ENCODE measurements at regions not wholly inside any gene's neighbourhood (a gene's known extent, or its start where the extent isn't known, plus 50 kb on each side); places are given as distances from the start of the nearest gene placed in this dataset.

DNA sequence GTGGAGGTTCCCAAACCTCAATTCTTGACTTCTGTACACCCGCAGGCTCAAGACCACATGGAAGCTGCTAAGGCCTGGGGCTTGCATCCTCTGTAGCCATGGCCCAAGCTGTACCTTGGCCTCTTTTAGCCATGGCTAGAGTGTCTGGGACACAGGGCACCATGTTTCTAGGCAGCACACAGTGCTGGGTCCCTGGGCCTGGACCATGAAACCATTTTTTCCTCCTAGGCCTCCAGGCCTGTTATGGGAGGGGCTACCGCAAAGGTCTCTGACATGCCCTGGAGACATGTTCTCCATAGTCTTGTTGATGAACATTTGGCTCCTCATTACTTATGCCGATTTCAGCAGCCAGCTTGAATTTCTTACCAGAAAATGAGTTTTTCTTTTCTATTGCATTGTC lies 701.4 kb downstream of the FGF9 start:
- DNase-seq: no peak

DNA sequence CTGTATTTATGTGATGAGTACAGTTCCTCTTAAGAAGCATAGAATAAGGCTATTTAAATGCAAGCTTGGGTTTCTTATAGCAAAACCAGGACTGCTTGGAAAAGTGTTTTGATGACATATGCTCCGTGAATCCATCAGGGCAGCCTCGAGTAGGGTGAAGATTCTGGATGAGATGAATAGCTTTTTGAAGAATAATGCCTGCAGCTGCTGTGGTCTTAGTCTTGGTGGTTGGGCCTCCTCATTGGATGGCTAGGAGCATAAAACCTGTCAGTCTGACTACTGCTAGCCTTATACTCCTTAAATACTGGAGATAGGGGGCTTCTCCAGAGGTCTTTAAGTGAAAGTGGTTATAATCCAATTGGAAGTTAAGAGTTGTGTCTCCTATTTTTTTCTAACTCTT lies 704.3 kb downstream of the FGF9 start:
- no peak for DNase-seq

DNA sequence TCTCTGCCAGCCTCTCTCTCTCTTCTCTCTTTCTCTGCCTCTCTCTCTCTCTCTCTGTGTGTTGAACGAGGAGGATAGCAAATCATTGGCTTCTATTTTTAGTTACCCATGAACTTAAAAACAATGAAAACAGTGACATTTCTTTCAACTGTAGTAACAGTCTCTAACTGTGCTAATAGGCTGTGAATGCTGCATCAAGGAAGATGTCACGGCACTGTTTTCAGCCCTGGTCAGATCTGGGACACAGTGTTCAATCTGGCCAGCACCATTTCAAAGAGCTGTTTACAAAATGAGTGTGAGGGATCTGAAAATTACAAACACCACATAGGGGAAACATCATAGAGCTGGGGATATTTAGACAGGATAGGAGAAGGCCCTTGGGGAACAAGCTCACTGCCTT lies 717.0 kb downstream of the FGF9 start:
- DNase-seq: no peak

DNA sequence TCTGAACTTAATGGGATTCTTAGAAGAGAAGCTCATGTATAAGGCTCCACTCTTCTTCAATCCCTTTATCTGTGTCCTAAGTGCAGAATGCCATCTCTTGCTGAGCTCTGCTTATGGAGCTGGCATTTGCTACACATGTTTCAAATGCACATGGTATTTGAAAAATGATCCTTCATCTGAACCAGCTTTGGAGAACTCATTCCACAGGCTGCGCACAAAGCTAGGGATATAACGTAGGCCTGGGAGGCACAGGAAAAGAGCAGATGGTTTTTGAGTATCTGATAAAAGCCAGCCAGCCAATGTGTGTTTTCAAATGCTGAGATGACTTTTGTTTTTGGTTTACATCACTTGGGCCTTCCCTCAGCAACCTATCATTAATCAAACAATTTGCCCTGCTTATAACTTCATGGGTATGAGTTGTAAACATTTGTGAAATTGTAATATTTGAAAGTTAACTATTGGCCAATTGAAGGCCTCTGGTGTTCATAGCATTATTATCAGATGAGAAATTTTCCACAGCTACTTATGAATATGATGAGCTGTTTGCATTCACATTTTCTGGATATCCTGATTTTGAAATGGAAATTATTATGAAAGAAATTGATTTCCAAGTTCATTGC lies 729.0 kb downstream of the FGF9 start:
- DNase-seq: no peak

DNA sequence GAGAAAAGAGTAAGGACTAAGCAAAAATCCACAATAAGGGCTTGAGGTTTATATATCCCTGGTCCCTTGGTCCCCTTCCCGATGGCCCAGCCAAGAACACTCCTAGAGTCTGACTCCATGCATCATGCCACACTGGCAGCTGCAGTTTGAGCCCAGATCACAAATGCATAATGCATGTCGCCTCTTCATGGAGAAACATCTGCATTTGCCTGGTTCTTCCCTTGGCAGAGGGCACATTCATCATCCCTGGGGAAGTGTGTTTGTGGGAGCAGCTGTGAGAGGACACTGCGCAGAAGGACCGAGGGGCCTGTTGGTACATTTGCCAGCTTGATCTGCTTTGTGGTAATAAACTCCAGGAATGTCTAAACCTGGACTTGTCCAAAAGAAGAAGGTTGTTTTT lies 731.8 kb downstream of the FGF9 start:
- DNase-seq: no peak

DNA sequence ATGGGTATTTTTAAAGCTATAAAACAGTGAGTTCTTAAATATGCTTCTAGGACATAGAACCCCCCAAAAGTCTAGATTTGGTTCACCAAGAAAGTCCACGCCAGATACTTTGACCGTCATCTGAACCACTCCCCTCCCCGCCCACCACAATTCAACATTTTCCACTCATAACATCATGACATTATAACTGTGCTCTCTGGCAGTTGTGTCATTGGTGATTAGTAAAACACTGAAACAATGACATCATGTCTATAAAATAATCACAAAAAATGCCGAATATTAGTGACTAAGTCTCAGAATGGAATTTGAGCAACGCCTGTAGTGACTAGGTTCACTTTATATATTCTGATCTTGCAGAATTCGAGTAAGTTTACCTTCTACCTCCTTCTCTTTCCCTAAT lies 732.3 kb downstream of the FGF9 start:
- no peak for DNase-seq

DNA sequence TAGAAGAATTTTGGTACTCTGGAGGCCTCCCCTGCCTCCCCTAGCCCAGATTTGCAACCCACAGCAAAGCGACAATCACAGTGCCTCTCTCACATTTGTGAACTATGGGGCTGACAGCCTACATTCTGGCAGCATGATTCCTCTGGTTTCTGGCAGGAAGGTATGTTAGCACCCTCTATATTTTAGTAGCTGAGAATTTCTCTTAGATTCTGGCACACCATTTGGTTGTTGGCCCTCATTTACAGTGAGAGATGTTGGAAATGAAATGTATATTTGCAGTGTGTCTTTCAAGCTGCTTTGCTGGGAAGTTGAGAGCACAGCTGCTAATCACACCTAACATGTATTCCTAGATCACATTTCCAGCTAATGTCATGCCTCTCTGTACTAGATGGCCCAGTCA lies 735.0 kb downstream of the FGF9 start:
- DNase-seq: no peak

DNA sequence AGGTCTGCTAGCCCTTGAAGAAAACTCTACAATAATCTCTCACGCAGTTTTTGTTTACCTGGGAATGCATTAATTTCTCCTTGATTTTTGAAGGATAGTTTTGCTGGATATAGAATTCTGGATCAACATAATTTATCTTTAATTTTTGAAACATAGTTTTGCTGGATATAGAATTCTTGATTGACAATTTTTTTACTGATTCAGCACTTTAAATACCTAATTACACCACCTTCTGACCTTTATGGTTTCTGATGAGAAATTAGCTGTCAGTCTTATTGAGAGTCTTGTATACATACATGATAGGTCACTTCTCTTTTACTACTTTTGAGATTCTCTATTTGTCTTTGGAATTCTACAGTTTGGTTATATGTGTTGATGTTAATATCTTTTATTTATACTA lies 741.6 kb downstream of the FGF9 start:
- DNase-seq: no peak

DNA sequence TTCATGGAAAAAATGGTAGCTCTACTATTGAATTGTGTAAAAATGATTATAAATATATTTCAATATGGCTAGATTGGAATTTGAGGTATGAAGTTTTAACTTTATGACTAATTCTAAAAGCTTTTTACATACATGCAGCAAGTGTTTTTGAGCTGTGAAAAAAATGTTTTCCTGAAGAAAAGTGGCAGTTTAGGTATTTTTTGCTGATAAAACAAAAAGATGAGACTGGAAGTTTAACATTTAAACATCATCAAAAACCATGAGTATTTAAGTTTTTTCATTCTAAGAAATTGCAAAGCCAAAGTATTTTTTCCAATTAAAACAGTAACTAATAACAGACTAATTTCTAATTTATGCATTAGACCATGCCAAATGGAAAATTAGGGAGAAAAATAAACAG lies 751.1 kb downstream of the FGF9 start:
- DNase-seq: no peak

DNA sequence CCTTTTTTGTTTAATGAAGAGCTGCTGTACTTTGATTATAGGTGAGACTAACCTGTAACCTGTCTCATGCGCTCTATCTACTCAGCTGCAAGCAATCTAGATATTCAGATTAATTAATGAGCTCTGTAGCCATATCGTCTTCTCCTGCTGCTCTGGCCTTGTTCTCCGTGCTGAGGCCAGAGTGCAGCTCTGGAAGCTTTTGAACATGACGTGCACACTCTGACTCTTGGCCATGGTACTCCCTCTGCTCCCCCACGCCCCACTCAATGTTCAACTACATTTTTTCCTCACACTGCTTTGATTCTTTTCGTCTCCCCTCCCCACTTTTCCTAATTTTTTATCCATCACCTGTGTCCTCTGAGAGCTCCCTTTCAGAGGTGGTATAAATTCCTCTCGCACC lies 751.8 kb downstream of the FGF9 start:
- DNase-seq: no peak

DNA sequence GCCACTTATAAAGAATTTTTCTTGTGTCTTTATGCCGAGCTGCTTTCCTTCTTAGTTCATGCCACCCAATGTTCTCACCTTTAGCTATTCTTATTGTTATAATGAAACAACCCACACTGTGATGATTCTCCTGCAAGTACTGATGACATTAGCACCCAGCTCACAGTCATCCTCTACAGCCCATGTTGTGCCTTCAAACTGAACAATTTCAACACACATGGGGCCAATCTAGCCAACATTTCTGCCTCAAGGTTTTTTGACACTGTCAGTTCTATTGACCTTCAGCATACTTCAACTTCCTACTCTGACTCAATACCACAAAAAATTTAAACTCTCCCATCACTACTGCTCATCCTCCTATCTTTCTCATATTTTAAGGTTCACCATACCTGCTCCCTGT lies 752.4 kb downstream of the FGF9 start:
- no peak for DNase-seq

DNA sequence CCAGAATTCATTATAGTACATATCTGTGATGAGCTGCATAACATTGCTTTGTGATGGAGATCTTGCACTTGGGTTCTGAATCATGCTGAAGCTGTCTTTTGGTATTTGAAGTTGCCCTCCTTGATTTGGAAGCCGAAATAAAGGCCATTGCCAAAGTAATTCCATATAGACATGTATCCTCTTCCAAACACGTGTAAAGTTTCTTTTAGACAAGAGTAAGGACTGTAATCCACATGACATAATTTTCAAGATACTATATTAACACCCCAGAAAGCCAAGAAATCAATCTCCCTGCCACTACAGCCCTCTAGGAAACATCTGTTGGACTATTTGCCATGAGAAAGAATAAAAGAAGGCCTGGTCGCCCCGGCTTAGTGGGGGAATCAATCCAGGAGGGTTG lies 754.2 kb downstream of the FGF9 start:
- no peak for DNase-seq

DNA sequence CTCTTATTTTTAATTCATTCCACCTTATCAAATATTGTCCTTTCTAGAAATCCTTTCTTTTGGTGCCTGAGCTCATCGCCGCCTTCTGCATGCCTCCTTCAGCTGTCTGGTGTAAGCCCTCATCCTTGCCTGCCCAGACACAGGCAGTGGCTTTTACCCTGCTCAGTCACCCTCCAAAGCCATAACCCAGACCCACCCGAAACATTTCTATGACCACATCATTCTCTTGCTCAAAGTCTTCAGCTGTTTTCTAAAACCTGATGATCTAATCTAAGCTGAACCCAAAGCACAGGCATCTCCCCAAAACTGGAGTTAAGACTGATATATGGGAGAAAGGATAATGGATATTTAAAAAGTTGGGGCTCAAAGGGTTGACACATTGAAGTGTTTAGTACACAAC lies 753.7 kb upstream of the SGCG start:
- DNase-seq: no peak

DNA sequence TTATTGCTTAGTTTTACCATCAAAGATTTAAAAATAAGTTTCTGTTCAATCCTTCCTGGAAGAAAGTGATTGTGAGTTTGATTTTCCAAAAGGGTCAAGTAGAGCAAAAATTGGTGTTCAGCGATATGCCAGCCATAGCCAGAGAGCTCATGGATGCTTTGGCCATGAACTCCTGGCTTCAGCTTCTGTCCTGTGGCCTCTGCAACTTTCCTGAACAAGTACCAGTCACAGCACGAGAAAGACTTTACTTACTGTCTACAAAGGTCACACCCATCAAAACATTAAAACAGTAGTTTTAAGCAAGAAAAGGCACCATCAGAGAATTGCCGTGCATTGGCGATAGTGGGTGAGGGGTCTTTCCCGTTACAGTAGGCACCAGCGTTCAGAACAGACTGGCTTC lies 753.0 kb upstream of the SGCG start:
- no peak for DNase-seq

DNA sequence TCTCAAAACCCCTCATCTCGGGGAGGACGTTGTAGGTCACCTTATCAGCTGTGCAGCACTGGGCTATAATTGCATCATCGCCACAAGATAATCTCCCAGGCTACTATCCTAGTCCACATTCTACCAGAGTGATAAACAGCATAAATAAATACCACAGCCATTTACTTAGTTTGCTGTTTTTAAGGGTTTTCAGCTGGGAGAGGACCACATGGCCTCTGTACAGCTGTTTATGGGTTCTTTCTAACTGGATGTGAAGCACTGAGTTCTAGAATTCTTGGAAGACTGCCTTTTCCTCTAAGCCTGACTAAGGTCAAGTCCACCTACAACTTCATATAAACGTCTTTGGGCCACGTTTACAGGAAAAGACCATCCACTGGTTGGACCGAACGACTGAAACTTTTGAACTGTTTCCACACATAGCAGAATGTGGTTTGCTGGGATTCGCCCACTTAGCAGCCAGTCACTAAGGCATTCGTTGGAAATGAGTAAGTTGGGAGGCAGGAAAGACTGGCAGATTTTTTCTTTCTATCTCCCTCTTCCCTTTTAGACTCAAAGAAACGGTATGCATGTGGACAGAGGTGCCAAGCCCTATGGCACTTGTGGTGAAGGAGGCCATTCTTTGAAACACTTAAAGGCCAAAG lies 752.5 kb upstream of the SGCG start:
- no peak for DNase-seq

DNA sequence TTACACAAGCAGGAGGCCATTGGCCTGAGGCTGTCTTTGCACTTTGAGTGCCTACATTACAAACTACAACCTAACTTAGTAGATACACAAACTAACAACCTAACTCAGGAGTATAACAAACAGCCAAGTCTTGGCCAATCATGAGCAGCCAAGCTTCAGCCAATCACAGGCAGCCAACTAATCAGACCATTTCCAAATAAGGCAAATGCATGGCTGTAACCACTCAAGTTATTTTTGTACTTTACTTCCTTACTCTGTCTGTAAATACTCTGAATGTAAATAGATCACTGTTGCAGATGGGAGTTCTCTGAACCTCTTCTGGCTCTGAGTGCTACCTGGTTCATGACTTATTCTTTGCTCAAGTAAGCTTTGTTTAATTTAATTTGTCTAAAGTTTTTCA lies 748.1 kb upstream of the SGCG start:
- DNase-seq: no peak

DNA sequence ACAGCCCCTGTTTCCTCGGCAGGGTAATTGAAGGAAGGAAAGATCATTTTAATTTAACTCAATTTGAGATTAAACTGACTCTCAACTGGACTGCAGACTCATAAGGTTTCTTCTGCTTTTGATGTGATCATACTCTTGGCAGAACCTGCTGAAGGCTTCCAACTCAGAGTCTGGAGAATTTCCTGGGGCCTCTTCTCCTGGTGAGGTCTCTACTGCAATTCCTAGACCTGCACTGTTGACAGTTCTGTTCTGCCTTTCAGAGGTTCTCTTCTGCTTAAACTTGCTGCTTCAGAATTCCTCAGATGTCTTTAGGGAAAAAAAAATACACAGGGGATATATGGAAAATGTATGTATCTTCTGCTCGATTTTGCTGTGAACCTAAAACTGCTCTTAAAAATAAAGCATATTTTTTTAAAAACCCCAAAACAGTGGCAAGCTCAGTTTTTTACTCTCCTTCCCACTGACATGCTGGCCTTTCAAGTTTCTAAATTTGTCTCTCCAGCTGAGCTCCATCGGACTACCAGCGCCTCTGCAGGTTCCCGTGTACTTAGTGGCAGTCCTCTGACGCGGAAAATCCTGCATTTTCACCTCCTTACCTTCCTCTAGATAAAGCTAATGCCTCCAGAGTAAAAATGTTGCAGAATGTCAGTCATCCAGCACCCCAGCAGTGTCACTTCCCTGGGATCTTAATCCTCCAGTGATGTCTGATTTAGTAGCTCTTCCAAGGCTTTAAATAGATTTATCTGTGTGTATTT lies 733.5 kb upstream of the SGCG start:
- no peak for DNase-seq

DNA sequence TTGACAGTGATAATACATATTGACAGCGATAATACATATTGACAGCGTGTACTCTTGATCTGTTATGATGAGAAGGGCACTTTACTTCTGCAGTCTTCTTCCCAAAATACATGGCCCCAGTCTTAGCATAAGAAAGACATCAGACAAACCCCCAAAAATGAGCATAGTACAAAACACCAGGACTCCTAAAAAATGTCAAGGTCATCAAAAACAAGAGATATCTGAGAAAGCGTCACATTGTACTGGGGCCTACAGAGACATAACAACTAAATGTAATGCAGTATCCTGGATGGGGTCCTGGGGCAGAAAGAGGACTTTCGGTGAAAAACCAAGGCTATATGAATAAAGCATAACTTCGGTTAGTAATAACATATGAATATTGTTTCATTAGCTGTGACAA lies 731.5 kb upstream of the SGCG start:
- no peak for DNase-seq

DNA sequence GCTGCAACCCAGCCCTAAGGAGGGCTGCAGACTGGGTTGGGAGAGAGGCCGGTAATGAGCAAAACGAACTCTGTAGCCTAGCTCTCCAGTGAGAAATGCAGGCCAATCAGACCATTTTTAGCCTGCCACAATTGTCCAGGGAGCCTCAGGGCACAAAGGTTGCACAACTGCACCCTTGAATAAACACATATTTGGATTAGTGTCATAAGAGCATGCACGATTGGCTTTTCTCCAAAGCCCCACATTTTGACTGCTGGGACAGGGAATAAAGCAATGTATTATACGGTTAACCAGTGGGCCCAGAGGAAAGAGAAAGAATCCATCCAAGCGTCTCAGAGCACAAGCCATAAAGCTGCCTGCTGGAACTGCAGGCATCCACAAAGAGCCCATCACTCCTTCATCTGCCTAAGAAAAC lies 729.4 kb upstream of the SGCG start:
- DNase-seq: no peak

DNA sequence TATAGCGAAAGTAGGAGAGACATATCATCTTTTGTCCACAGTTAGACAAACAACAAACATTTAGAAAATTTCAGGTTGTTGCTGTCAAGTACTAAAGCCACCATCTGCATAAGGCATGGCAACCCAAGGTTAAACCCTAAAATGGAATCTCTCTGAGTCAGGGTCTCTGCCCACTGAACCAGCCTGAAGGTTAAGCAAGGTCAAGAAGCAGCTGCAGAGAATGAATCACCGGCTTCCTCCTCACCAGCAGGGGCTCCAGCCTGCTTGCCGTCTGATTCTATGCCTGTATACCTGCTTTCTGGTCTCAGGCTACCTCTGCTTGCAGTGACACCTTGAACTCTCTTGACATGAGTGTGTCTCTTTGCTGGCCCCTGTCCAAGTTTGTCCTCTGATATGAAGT lies 726.2 kb upstream of the SGCG start:
- no peak for DNase-seq

DNA sequence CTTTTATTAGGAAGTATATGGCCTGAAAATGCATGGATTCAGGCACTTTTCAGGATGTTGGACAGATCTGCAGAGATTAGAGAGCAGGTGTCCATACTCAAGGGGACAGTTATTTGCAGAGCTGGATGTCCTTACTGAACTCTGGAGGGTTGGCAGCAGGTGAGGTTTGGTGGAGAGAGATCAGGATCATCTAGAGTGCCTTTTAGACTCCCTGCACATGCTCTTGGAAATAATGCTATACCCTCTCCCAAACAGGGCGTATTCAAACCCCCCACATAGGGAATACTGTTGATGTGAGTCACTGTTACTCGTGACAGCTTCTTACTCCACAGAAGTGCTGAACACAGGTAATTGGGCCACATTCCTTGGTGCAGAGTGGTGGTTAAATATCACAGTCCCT lies 725.7 kb upstream of the SGCG start:
- no peak for DNase-seq

DNA sequence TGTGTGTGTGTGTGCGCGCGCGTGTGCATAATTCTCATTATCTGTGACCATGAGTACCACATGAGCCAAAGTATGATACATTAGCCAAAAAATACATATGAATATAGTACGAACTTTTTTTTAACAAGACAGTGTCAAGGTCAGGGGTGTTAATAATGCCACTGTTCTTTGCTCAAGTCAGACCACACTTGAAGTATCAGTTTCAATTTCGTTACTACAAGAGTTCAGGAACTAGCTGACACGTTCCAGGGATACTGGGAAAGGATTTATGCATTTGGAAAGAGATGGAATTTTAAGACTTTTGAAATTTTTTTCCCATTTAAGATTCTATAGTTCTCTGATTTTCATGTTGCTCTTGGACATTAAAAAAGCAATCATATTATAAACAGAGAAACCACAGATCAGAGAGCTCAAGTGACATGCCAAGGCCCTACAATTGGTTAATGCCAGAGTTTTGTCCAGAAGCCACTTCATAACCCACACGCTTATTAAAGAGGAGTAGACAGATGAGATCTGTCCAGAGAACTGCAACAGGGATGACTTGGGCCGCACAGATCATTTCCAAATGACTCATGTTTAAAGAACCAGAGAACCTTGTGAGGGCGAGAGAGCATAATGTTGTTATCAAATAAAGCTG lies 718.8 kb upstream of the SGCG start:
- DNase-seq: no peak

DNA sequence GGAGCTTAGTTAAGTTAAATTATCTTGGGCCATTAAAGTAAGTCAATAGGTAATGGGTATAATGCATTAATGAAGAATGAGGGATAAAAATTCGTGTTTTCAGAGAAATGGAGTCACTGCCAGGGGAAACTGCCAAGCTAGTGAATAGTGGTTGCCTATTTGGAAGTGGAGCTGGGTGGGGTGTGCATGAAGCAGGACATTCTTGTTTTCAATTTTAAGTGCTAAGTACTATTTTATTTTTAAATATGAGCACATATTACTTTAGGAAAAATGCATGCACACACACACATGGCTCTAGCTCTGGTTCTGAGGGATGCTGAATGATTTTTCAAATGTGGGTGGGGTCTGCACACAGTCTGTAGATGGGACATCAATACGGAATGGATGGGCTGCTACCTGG lies 717.7 kb upstream of the SGCG start:
- DNase-seq: no peak

DNA sequence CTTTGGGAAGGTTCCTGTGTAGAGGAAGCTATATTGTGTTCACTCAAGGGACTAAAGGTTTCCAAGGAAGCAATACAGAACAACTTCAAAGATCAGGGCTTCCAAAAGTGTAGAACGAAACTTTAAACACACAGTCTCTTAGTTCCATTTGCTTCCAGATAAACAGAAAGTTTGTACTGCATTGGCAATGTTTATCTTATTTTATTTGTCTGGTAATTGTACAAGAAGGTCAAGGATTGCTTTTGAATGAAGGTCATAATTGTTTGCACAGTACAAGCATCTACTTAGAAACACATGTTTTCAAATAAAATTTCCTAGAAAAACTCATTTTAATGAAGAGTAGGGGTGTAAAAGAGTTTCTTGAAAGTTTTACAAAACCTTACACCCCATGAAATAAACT lies 712.7 kb upstream of the SGCG start:
- DNase-seq: no peak
